OCI-LY3 (cell line): ENCODE measurements at regions not wholly inside any gene's neighbourhood (a gene's known extent, or its start where the extent isn't known, plus 50 kb on each side); places are given as distances from the start of the nearest gene placed in this dataset.

Source experiments
- H2AFZ ChIP-seq: fragments of 200-600, 300-600 bp; shearing (Covaris generic); 2 replicates; pipeline ENCODE4 v1.6.0; 2014; ENCODE audit warnings: antibody characterized with exemption, low read depth, low read length
- H3K27ac ChIP-seq: fragments of 200-600, 300-600 bp; sonication (generic); 2 replicates; pipeline ENCODE4 v1.5.1; 2014; ENCODE audit warnings: mild to moderate bottlenecking, low read length, moderate library complexity, mixed read lengths
- H3K27me3 ChIP-seq: fragments of 200-600, 300-600 bp; sonication (generic); 2 replicates; pipeline ENCODE4 v1.6.1; 2014; ENCODE audit warnings: low read depth, low read length, mixed read lengths
- H3K36me3 ChIP-seq: fragments of 200-600, 300-600 bp; sonication (generic); replicated peaks from 2 replicates; pipeline ENCODE3; 2014; ENCODE audit warnings: low read depth, low read length, mixed read lengths
- H3K4me1 ChIP-seq: fragments of 300-600, 200-600 bp; sonication (generic); 2 replicates; pipeline ENCODE4 v1.6.1; 2014; ENCODE audit warnings: low read length, mixed read lengths
- H3K4me2 ChIP-seq: fragments of 200-600, 300-600 bp; sonication (generic); 2 replicates; pipeline ENCODE4 v1.6.1; 2014; ENCODE audit warnings: low read length, mixed read lengths
- H3K4me3 ChIP-seq: fragments of 300-600, 200-600 bp; sonication (generic); 2 replicates; pipeline ENCODE4 v1.5.1; 2014; ENCODE audit warnings: antibody characterized with exemption, mild to moderate bottlenecking, low read length, moderate library complexity
- H3K79me2 ChIP-seq: fragments of 300-600, 200-600 bp; shearing (Covaris generic); 2 replicates; pipeline ENCODE4 v1.6.1; 2014; ENCODE audit warnings: mild to moderate bottlenecking, low read length, mixed read lengths
- H3K9ac ChIP-seq: fragments of 300-600, 200-600 bp; shearing (Covaris generic); 2 replicates; pipeline ENCODE4 v1.6.0; 2014; ENCODE audit warnings: mild to moderate bottlenecking, low read length, moderate library complexity
- H3K9me3 ChIP-seq: fragments of 200-600, 300-600 bp; shearing (Covaris generic); 2 replicates; pipeline ENCODE4 v1.6.1; 2014; ENCODE audit warnings: low read length, mixed read lengths; ENCODE audit not compliant: insufficient read depth
- H4K20me1 ChIP-seq: fragments of 200-600, 300-600 bp; sonication (generic); 2 replicates; pipeline ENCODE4 v1.6.1; 2016; ENCODE audit warnings: low read length, mixed read lengths; ENCODE audit not compliant: insufficient read depth
- CTCF ChIP-seq: fragments of 200-600, 300-600 bp; sonication (generic); IDR thresholded peaks from 2 replicates; pipeline ENCODE4 v1.5.1; 2014; ENCODE audit warnings: antibody characterized with exemption, low read length, low read depth
- EZH2phosphoT487 ChIP-seq: fragments of 200-600 bp; shearing (Covaris generic); IDR thresholded peaks from 2 replicates; pipeline ENCODE4 v1.6.1; 2018; ENCODE audit warnings: antibody characterized with exemption, mixed run types, low read depth

DNA sequence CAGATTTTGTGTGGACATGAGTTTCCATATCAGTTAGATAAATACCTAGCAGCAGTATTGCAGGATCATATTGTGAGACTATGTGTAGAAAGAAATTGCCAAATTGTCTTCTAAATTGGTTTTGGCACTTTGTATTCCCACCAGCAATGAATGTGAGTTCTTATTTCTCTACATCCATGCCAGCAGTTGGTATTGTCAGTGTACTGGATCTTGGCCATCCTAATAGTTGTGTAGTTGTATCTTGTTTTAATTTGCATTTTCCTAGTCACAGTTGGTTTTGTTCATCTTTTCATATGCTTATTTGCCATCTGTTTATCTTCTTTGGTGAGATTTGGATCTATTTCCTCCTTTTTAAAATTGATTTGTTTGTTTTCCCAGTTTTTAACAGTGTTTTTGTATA is 154.7 kb upstream of the HCRTR2 start:
- Histone ChIP-seq H3K27me3 (no peaks in the 10 kb centered on the region), H3K36me3 (no peaks in the 10 kb centered on the region), H3K4me2 (no peak overlapping the region), H2AFZ (no peak overlapping the region), H3K27ac (no peak overlapping the region), H3K9me3 (no peaks in the 10 kb centered on the region), H3K79me2 (no peaks in the 10 kb centered on the region), H3K4me1 (peaks cover 7% of the 10 kb centered on the region), H3K4me3 (no peak overlapping the region), H3K9ac (no peak overlapping the region), H4K20me1 (no peaks in the 10 kb centered on the region)
- TF ChIP-seq CTCF, result no peak
- no peak for TF ChIP-seq EZH2phosphoT487

- TF ChIP-seq EZH2phosphoT487 (no peak), CTCF (no peak)
- H3K4me1 ChIP-seq, result peaks cover 7% of the 10 kb centered on the region
- H3K27ac ChIP-seq, result no peak overlapping the region
- no peaks in the 10 kb centered on the region for H3K9me3 ChIP-seq
- no peak overlapping the region for H3K9ac ChIP-seq
- no peaks in the 10 kb centered on the region for H3K79me2 ChIP-seq
- no peaks in the 10 kb centered on the region for H3K36me3 ChIP-seq
- no peak overlapping the region for H3K4me3 ChIP-seq
- H3K27me3 ChIP-seq, result no peaks in the 10 kb centered on the region
- no peaks in the 10 kb centered on the region for H4K20me1 ChIP-seq
- H3K4me2 ChIP-seq, result no peak overlapping the region
- H2AFZ ChIP-seq, result no peak overlapping the region
These were observed 151.1 kb upstream of the HCRTR2 start for GRCh38 chr6:55023230-55023629.

DNA sequence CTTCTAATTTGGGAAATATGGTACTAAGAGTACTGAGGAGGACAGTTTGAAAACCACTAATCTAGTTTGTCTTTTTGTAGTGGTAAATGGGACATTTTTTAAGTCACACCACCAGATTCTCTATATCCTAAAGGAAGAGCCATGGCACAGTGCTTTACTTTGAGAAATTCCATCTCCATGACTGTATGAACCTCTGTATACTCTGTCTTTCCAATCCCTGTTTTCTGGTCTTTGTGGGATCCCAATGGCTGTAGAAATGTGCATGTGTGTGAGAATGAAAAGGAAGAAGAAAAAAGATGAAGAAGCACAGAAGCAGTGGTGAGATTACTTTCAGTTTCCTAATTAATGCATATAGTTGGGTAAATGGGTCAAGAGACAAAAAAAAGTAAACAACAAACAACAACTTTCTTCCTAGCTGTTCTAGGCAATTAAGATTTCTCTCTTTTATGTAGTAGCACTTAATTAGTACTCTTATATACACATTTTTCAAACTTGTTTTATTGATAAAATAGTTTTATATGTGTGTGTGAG is 141.2 kb upstream of the HCRTR2 start:
- Histone ChIP-seq H3K9me3 (no peaks in the 10 kb centered on the region), H2AFZ (no peak overlapping the region), H4K20me1 (no peaks in the 10 kb centered on the region), H3K36me3 (no peaks in the 10 kb centered on the region), H3K27ac (no peak overlapping the region), H3K27me3 (no peaks in the 10 kb centered on the region), H3K79me2 (no peaks in the 10 kb centered on the region), H3K4me2 (no peak overlapping the region), H3K4me3 (no peak overlapping the region), H3K9ac (no peak overlapping the region), H3K4me1 (no peaks in the 10 kb centered on the region)
- TF ChIP-seq EZH2phosphoT487, result no peak
- TF ChIP-seq CTCF, result no peak

DNA sequence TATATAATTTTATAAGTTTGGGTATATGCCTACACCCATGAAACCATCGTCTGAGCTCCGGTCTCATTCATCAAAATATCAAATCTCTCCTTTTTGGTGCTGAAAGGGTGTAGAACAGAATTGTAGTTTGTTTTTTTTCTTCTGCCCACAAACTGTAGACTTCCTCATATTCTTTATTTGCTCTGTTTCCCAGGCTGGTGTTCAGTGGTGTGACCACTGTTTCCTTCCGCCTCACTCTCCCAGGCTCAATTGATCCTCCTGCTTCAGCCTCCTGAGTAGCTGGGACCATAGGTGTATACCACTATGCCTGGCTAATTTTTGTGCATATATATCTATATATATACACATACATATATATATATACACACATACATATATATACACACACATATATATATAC is 139.6 kb upstream of the HCRTR2 start:
- Histone ChIP-seq H3K4me1 (peaks cover 7% of the 10 kb centered on the region), H3K4me3 (no peak overlapping the region), H3K79me2 (no peaks in the 10 kb centered on the region), H3K4me2 (no peak overlapping the region), H2AFZ (no peak overlapping the region), H3K36me3 (no peaks in the 10 kb centered on the region), H3K9me3 (no peaks in the 10 kb centered on the region), H3K27ac (no peak overlapping the region), H4K20me1 (no peaks in the 10 kb centered on the region), H3K9ac (no peak overlapping the region), H3K27me3 (no peaks in the 10 kb centered on the region)
- TF ChIP-seq CTCF (no peak), EZH2phosphoT487 (no peak)
